Urinary bladder (tissue), 3 donors: ENCODE measurements at regions not wholly inside any gene's neighbourhood (a gene's known extent, or its start where the extent isn't known, plus 50 kb on each side); places are given as distances from the start of the nearest gene placed in this dataset.

Experiments used
- DNase-seq: peaks from one replicate; pipeline ENCODE4 v3.0.0-alpha.2; 2015; ENCODE audit errors: extremely low spot score
- H3K27ac ChIP-seq: one replicate; pipeline ENCODE4 v1.5.1; 2013; ENCODE audit warnings: low read depth, mild to moderate bottlenecking, moderate library complexity
- H3K36me3 ChIP-seq: one replicate; pipeline ENCODE4 v1.6.1; 2013; ENCODE audit warnings: mild to moderate bottlenecking, moderate library complexity; ENCODE audit not compliant: insufficient read depth
- H3K4me1 ChIP-seq: one replicate; pipeline ENCODE4 v1.6.1; 2013; ENCODE audit warnings: mild to moderate bottlenecking, moderate library complexity; ENCODE audit not compliant: insufficient read depth
- H3K4me3 ChIP-seq: one replicate; pipeline ENCODE4 v1.5.1; 2013; ENCODE audit warnings: low read depth, low read length
- WGBS: extraction: QIAGEN DNeasy Blood & Tissue Kit; methylation state at CpG from one replicate; pipeline ENCODE4 v1.1.7; 2013; 5-methylcytosine and 5-hydroxymethylcytosine counted together
- donor health status: healthy with polysubstance abuse.
- donor health status: healthy.

DNA sequence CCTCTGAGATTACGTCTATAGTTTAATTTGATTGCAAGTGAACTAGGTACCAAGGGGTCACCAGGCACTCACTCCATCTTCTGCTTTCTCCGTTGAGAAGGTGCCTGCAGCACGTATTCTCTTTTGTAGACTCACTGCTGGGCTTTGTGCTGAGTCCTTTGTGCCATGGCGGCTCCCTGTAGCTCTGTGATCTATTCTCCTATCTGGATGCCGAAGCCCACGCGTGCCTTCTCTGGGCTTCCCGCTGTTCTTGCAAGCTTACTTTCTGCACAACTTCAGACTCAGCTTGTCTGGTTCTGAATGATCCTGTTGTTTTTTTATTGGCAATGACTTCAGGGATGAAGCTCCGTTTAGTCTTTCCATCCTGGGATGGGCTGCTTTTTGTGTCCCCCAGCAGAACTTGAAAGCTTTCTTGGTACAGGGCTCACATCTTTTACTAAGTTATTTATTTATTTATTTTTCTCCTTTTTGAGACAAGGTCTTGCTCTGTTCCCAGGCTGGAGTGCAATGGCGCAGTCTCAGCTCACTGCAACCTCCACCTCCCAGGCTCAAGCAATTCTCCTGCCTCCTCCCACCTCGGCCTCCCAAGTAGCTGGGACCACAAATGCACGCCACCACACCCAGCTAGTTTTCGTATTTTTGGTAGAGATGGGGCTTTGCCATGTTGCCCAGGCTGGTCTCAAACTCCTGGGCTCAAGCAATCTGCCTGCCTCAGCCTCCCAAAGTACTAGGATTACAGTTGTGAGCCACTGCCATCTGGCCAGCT, 100.9 kb upstream of the NKX1-1 start:
- DNase-seq: no peak
- no peak overlapping the region for H3K27ac ChIP-seq
- H3K4me1 ChIP-seq: no peaks in the 10 kb centered on the region
- 60% methylated on average over 13 of the region's 13 CpGs for WGBS
- H3K36me3 ChIP-seq: no peaks in the 10 kb centered on the region
- H3K4me3 ChIP-seq: no peak overlapping the region

DNA sequence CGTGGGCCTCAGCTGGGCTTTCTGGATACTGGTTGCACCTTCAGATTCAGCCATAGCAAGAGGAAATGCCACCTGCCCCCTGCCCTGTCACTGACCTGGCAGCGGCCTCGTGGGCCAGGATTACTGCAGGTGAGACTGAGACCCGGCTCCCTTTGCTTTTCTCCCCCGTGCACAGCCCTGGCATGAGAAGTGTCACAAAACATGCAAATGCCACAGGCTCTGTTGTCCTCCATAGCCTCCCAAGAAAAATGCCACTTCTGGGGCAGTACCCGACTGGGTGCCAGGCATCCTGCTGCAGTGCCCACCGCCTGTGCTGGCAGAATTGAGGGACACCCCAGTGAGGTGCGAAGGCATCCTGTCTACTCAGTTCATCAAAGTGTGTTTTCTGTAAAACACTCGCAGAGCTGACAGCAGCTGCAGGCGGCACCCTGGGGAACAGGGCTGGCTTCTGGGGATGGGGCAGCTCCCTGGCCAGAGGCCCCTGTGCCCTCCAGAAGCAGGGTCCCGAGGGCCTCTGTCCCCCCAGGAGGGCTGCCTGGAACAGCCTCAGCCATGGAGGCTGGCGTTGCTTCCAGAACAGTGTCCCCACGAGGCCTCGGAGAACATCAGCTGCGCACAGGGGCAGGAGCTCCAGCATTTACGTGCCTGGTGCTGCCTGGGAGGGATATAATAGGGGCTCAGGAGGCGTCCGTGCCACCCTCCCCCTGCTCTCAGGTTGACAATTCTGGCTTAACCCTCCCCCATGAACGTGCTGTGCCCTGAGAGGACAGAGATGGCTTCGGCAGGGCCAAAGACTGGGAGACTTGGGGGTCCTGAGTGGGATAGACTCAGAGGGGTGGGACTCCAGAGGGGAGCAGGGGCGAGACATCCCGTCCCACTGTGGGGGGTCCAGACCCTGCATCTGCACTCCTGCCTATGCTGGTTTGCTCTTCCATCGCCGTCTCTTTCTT, 99.5 kb upstream of the NKX1-1 start:
- Histone ChIP-seq H3K4me3 (no peak overlapping the region), H3K36me3 (no peaks in the 10 kb centered on the region), H3K4me1 (no peaks in the 10 kb centered on the region), H3K27ac (no peak overlapping the region)
- DNase-seq: no peak
- WGBS: 56% methylated on average over 24 of the region's 24 CpGs

DNA sequence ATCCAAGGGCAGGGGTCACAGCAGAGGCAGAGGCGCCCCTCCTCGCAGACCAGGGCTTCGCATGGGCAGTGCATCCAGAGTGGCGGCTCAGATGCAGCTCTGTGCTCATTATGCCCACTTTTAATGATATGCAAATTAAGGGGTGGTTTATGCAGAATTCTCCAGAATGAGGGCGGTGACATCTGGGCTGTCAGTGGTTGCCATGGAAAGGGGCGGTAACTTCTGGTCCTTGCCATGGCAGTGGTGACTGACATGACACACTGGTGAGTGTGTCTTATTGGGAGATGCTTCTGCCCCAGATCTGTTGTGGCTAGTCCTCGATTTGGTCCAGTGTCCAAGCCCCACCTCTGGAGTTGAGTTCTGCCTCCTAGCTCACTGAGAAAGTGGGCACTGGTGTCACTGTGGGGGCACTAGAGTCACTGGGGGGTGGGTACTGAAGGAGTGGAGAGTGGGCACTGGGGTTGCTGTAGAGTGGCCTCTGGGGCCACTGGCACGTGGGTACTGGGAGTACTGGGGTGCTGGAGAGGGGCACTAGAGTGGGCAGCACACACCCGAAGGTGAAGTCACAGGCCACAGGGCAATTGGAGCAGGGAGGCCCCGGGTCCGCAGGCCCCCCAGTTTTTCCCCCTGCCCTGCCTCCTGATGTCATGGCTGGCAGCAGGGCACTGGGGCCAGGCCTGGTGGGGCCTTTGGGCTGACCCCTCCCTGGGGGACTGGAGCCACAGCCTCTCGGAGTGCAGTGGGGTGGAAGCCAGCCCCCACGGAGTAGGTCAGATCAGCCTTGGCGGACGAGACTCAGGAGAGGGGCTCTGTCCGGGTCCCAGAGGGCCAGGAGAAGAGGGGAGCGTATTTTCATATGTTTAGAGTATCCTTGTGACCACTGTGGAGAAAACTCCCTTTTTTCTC, 98.6 kb upstream of the NKX1-1 start:
- no peak overlapping the region for H3K4me3 ChIP-seq
- no peaks in the 10 kb centered on the region for H3K36me3 ChIP-seq
- H3K4me1 ChIP-seq: no peaks in the 10 kb centered on the region
- H3K27ac ChIP-seq: no peak overlapping the region
- 75% methylated on average over 17 of the region's 17 CpGs for WGBS
- DNase-seq: no peak

DNA sequence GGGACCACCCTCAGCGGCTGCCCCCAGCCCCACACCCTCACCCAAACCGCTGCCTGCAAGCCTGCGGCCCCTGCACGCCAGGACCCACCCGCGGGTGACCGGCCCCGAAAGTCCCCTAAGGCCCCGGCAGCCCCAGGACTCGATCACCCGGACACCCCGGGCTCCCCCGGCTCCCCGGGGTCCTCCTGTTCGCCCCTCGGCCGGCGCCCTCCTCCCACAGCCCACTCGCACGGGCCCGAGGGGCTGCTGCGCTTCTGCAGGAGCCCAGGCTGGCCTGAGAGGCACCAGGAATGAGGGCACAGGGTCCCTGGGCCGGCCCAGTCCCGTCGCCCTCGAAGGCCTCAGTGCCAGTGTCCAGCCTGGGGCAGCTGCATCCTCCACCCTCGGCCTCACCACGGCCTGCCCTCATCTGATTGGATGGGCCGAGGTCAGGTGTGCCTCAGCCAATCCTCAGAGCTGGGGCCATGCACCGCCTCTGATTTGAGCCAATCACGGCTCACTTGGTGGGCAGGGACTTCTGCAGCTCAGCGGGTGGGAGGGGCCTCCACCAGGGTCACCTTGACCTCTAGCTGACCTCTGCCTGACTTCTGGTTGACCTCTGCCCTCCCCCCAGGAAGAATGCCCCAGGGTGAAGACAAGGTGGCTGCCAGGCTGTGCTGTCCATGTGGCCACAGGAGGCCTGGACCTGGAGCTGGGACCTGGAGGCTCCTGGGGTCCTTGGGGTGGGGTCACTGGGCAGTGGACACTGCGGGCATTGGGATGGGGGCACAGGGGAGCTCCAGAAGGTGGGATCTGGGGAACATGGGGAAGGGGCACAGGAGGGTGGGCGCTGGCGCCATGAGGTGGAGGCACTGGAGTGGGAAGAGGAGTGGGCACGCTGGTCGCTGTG, 97.6 kb upstream of the NKX1-1 start:
- 94% methylated on average over 37 of the region's 37 CpGs for WGBS

DNA sequence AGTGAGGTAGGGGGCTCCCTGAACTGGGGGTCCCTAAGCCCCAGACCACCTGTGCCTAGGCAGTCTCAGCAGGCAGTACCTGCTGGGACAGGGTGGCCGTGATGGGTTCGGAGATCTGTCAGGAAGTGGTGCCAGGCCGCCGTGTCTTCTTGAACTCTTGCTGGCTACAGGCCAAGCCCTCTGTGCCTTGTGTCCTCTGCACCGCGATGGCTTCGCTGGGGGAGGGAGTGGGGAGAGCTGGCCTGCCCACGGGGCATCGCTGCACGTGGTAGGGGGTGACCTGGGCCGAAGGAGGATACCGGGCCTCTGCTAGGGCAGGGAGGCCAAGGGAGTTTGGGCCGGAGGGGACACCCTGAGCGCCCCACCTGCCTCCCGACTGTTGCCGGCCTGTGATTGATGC, 96.7 kb upstream of the NKX1-1 start:
- Histone ChIP-seq H3K4me1 (no peaks in the 10 kb centered on the region), H3K4me3 (no peak overlapping the region), H3K27ac (no peak overlapping the region), H3K36me3 (no peaks in the 10 kb centered on the region)
- DNase-seq: no peak
- WGBS: 70% methylated on average over 16 of the region's 16 CpGs

More for the DNA sequence above, 97.6 kb upstream of the NKX1-1 start:
- Histone ChIP-seq H3K36me3 (no peaks in the 10 kb centered on the region), H3K4me3 (no peak overlapping the region), H3K4me1 (no peaks in the 10 kb centered on the region), H3K27ac (no peak overlapping the region)
- DNase-seq: no peak

DNA sequence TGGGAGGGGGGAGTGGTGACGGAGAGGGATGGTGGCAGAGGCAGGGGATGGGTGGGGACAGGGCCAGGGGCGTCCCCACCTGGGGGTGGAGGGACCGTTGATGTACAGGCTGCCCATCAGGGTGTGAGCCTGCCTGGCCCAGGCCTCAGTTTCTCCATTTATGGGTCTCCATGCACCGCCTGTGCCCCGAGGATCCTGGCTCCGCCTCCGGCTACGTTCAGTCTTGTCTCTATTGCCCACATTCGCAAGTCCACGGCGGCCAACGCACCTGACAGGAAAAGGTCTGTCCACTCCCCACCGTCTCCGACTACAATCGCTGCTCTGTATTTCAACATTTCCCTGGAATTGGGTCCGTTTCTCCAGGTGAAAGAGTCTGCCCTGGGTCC, 96.3 kb upstream of the NKX1-1 start:
- H3K27ac ChIP-seq: no peak overlapping the region
- H3K4me1 ChIP-seq: no peaks in the 10 kb centered on the region
- H3K36me3 ChIP-seq: no peaks in the 10 kb centered on the region
- 84% methylated on average over 16 of the region's 16 CpGs for WGBS
- no peak for DNase-seq
- H3K4me3 ChIP-seq: no peak overlapping the region

DNA sequence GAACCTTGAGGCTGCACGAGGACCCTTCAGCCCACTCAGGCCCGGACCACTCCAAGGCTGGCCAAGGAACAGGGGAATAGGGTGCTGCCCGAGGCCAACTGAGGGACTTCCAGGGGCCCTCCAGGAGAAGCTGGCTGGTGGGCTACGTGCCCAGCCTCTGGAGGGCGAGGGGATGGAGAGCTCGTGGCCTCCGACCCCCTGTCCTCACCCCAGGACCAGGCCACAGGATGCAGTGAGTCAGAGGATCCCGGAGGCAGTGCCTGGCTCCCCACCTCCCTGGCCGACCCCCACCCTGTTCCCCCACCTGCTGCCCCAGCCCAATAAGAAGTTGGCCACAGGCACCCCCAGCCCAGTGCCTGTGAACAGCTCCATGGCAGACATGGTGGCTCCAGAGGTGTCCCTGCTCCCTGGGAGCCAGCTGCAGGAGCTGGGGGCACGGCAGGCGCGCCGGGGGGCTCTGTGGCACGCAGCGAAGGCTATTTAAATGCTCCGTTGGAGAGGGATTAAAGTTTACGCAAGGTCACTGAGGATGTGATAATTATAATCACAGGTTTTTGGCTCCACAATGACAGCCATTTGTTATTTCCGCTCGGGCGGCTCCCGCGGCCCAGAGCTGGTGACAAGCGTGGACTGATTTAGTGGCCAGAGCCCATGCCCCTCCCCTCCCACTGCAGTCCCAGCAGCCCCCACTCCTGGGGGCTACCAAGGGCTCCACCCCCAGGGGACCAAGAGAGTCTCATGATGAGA, 95.7 kb upstream of the NKX1-1 start:
- 59% methylated on average over 23 of the region's 23 CpGs for WGBS
- no peak overlapping the region for H3K4me3 ChIP-seq
- no peak overlapping the region for H3K27ac ChIP-seq
- no peaks in the 10 kb centered on the region for H3K4me1 ChIP-seq
- no peaks in the 10 kb centered on the region for H3K36me3 ChIP-seq
- no peak for DNase-seq

DNA sequence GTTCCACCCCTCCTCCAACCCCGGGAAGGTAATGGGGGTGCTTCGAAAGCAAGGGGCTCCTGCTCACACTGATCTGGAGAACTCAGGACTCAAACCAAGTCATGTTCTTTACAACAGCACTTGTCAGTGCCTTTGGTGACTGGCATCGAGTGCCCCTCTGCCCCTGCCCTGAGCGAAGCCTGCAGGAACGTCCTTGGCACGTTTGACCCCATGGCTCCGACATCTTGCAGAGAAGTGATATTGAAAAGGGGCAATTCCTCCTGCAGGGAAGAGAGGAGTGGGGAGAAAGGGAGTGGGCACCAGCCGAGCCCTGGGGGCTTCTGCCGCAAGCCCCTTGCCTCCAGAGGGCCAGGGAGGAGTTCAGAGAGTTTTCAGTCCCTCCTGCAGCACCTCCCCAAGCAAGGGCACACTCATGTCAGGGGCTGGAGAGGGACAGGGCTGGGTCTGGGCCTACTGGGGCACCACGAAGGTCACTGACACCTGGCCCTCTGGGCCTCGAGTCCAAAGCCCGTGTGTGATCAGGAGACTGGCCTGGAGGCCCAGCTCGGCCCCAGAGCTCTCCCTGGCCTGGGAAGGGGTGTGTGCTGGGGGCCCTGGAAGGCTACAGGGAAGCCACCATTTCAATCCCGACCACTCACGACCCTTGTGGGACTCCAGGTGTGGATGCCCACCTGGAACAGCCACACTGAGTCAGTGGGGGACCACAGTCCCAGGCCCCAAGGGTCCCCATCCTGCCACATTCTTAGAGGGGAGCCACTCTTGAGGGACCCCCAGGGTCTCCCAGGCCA, 94.9 kb upstream of the NKX1-1 start:
- WGBS: 82% methylated on average over 15 of the region's 15 CpGs
- Histone ChIP-seq H3K4me1 (no peaks in the 10 kb centered on the region), H3K4me3 (no peak overlapping the region), H3K36me3 (no peaks in the 10 kb centered on the region), H3K27ac (no peak overlapping the region)
- no peak for DNase-seq

DNA sequence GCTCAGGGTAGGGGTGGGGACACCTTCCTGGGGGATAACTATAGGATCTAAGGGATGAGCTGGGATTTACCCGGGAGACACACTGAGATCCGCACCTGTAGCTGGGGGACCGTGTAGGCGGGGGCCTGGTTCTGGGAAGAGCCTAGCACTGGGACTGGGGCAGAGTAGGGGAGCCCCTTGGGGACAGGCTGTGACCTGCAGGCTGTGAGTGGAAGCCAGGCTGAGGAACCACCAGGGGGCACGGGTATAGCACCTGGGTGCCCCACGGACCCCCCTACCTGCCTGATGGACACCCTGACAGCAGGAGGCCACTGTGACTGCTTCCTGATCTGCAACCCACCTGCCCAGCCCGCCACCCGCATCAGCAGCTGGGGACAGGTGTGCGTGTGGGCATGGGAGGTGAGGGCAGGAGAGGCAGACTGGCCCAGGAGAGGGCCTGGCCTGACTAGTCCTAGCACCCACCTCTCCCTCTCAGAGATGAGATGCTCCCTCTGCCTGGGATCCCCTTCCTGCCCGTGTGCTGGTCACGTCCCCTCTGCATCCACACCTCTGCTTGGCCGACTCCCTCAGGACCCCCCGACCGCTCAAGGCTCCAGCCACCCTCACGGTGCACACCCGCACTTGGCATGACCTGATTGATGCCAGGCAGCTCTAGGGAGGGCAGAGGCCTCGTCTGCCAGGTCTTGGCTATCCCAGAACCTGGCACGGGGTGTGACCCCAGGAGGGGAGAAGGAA, 94.2 kb upstream of the NKX1-1 start:
- no peak for DNase-seq
- no peaks in the 10 kb centered on the region for H3K36me3 ChIP-seq
- WGBS: 86% methylated on average over 18 of the region's 18 CpGs
- H3K4me1 ChIP-seq: no peaks in the 10 kb centered on the region
- H3K4me3 ChIP-seq: no peak overlapping the region
- no peak overlapping the region for H3K27ac ChIP-seq

DNA sequence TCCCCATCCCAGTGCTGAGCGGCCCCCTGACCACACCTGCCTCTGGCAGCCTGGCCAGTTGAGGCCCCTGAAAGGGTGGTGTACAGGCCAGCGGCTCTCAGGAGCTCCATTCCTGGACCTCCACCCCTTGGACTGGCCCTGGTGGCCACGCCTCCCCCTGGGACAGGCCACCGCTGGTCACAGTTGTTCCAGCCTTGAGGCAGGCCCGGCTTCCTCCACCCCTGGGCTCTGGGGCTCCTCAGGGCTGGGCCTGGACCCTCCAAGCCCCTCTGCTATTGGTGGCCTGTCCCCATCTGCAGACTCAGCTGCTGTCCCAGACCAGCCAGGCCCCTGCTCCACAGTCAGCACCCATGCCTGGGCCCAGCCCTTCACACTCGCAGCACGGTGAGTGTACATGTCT, 93.2 kb upstream of the NKX1-1 start:
- Histone ChIP-seq H3K4me3 (no peak overlapping the region), H3K27ac (no peak overlapping the region), H3K4me1 (no peaks in the 10 kb centered on the region), H3K36me3 (no peaks in the 10 kb centered on the region)
- DNase-seq: no peak
- WGBS: 72% methylated on average over 7 of the region's 7 CpGs

DNA sequence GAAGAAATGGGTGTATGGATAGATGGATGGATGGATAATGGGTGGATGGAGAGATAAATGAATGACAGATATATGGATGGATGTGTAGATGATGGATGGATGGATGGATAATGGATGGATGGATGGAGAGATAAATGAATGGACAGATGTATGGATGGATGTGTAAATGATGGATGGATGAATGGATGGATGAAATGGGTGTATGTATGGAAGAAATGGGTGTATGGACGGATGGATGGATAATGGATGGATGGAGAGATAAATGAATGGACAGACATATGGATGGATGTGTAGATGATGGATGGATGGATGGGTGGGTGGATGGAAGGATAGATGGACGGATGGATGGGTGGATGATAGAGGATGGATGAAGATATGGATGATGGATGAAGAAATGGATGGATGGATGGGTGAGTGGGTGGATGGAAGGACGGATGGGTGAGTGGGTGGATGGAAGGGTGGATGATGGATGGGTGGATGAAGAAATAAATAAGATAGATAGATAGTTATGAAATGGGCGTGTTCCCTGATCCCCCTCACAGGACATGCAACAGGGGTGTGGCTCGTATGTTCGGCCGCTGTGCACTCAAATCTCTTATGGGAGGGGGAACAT, 91.1 kb upstream of the NKX1-1 start:
- no peak overlapping the region for H3K27ac ChIP-seq
- DNase-seq: no peak
- 70% methylated on average over 7 of the region's 7 CpGs for WGBS
- no peaks in the 10 kb centered on the region for H3K4me1 ChIP-seq
- H3K4me3 ChIP-seq: no peak overlapping the region
- no peaks in the 10 kb centered on the region for H3K36me3 ChIP-seq
